OCI-LY3 (cell line): ENCODE measurements at regions not wholly inside any gene's neighbourhood (a gene's known extent, or its start where the extent isn't known, plus 50 kb on each side); places are given as distances from the start of the nearest gene placed in this dataset.
"Not testable (repeated sequence)": the region's sequence is repeated elsewhere in the genome, so short reads cannot be mapped to it uniquely, and the experiment has no call there.

Experiments
- EZH2phosphoT487 ChIP-seq: fragments of 200-600 bp; shearing (Covaris generic); IDR thresholded peaks from 2 replicates; pipeline ENCODE4 v1.6.1; 2018; ENCODE audit warnings: antibody characterized with exemption, mixed run types, low read depth
- TF ChIP-seq, protein P1 (sequence below): fragments of 200-600, 300-600 bp; sonication (generic); IDR thresholded peaks from 2 replicates; pipeline ENCODE4 v1.5.1; 2014; ENCODE audit warnings: antibody characterized with exemption, low read length, low read depth

DNA sequence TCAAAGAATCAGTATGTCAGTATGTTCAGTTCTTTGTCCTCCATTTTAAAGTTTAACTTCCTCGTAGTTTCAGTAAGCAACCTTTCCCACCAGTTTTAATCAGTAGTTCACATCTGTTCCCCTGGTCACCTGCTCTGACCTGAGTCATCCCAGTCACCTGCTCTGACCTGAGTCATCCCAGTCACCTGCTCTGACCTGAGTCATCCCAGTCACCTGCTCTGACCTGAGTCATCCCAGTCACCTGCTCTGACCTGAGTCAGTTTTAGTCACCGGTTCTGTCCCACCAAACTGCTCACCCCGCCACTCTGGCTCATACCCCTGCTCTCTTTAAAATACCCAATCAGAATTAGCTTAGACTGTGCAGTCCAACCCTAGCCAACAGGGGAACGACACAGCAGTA is 180.1 kb upstream of the CNTN6 start:
- TF ChIP-seq, protein P1, sequence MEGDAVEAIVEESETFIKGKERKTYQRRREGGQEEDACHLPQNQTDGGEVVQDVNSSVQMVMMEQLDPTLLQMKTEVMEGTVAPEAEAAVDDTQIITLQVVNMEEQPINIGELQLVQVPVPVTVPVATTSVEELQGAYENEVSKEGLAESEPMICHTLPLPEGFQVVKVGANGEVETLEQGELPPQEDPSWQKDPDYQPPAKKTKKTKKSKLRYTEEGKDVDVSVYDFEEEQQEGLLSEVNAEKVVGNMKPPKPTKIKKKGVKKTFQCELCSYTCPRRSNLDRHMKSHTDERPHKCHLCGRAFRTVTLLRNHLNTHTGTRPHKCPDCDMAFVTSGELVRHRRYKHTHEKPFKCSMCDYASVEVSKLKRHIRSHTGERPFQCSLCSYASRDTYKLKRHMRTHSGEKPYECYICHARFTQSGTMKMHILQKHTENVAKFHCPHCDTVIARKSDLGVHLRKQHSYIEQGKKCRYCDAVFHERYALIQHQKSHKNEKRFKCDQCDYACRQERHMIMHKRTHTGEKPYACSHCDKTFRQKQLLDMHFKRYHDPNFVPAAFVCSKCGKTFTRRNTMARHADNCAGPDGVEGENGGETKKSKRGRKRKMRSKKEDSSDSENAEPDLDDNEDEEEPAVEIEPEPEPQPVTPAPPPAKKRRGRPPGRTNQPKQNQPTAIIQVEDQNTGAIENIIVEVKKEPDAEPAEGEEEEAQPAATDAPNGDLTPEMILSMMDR: not testable (repeated sequence)
- TF ChIP-seq EZH2phosphoT487: not testable (repeated sequence)
